Vagina (tissue), 2 donors: ENCODE measurements at regions not wholly inside any gene's neighbourhood (a gene's known extent, or its start where the extent isn't known, plus 50 kb on each side); places are given as distances from the start of the nearest gene placed in this dataset.
"Not testable (repeated sequence)": the region's sequence is repeated elsewhere in the genome, so short reads cannot be mapped to it uniquely, and the experiment has no call there.

Experiments
- DNase-seq, 2 donors: peaks; one replicate each; pipeline ENCODE4 v3.0.0-alpha.2; 2017; ENCODE audit errors: extremely low spot score in 2 of 2
- H3K27ac ChIP-seq: fragments of 200-600 bp; sonication (generic); one replicate; pipeline ENCODE4 v1.5.1; 2019
- H3K27me3 ChIP-seq: fragments of 200-600 bp; sonication (generic); one replicate; pipeline ENCODE4 v1.5.1; 2019
- H3K36me3 ChIP-seq, 2 donors: fragments of 200-600 bp; sonication (generic); one replicate each; pipeline ENCODE4 v1.5.1; 2017 to 2019
- H3K4me1 ChIP-seq: fragments of 200-600 bp; sonication (generic); one replicate; pipeline ENCODE4 v1.5.1; 2019
- H3K4me3 ChIP-seq, 2 donors: fragments of 200-600 bp; sonication (generic); 1 replicate in 1 of 2; 2 replicates in 1 of 2; pipeline ENCODE4 v1.5.1; 2016 to 2019
- H3K9me3 ChIP-seq: fragments of 200-600 bp; sonication (generic); one replicate; pipeline ENCODE4 v1.5.1; 2019
- intact Hi-C: fragments of 100-400 bp; cut with DNase I; formaldehyde crosslinking; loops from one replicate; pipeline ENCODE4 v1.15.1; 2023

DNA sequence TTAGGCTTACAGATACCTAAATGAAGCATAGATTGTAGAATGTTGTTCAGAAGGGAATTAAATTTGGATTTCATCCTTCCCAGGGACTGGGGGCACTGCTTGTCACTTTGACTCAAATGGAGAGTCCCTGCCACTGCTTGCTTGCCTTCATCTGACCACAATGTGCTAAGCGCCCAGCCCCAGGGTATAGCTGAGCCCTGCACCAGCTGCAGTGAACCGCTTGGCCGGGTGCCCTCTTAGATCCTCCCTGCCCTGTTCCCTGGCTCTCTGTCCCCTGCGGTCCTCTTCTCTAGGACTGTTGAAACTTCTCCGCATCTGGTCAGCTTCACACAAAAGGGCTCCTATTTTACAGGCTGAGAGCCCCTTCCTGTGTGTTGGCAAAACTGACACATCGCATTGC is 170.9 kb downstream of the BCL2L11 start:
- H3K4me3 ChIP-seq, intact Hi-C loops, H3K9me3 ChIP-seq, H3K27ac ChIP-seq, H3K4me1 ChIP-seq, DNase-seq, H3K36me3 ChIP-seq, H3K27me3 ChIP-seq: not testable (repeated sequence)

DNA sequence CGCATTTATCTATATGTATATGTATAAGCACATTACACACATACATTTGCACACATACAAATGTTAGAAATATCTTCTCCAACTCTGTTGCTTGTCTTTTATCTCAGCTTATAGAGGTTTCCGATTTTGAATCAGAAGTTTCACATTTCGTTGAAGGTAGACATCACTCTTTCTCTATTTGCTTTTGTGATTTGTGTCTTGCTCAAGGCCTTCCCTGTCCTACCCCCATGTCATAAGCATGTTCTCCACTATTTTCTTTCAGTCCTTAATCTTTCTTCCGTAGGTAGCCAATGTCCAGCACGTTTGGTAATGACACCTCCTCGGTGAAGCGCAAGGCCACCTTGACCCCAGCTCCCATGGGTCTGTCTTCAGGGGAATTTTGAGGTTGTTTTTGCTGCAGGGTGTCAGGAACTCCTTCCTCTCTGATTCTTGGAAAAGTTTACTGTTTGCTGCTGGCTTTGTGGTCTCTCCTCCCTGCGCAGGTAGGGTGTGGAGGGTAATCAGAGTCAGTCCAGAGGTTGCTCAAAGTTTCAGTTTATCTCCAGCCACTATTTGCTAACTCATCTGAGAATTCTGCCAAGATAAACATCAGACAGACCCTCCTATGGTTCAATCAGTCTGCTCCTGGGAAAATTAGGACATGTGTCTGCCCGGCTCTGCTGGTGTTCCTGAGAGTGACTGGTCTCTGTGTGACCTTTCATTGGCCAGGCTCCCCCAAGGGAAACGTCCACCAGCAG is 171.7 kb downstream of the BCL2L11 start:
- H3K4me1 ChIP-seq, H3K27ac ChIP-seq, H3K4me3 ChIP-seq, DNase-seq, intact Hi-C loops, H3K36me3 ChIP-seq, H3K9me3 ChIP-seq, H3K27me3 ChIP-seq: not testable (repeated sequence)

DNA sequence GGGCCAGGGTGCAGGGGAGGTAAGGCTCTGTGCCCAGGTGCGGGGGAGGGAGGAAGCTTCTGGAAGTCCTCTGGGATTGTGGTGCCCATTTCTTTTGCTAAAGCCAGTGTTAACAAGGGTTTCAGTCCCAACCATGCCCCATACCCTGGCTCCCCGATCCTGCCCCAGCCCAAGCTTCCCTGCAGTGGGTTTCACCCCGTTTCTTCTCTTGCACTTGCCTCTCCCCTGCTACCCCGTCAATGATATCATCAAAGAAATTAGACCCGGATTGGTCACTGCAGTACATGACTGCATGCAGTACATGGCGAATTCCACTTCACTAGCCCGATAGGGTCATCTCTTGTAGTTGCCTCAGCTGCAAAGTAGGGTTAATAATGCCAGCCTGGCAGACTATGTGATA is 174.0 kb downstream of the BCL2L11 start:
- DNase-seq, result not testable (repeated sequence)

DNA sequence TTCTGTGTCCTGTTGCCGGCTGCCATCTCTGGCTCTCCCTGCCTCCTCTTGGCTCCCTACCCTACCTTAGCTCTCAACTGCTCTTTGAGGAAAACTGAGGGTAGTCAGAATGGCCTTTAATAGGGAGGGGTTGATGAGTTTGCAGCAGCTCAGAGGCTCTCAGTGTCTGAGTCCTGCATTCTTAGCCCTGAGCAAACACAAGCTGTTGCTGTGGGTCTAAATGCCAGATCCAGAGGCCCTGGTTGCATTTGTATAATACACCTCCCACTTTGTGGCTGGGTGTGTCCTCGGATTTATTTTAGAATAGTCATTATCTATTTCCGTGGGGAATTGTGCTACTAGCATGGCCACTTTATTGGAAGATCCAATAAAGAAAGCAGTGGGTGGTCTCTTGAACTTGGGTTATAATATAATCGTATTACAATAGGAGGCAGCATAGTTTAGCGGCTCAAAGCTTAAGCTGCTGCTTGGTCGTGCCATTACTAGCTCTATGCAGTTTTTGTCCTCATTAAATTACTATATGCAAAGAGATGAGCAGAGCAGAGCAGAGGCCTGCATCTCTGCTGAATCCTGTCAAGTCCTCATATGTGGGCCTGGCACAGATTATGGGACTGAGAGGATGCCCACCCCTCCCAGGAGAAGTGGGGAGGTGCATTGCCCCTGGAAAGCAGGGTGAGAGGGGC is 175.5 kb downstream of the BCL2L11 start:
- H3K4me1 ChIP-seq, H3K36me3 ChIP-seq, DNase-seq, intact Hi-C loops, H3K27ac ChIP-seq, H3K27me3 ChIP-seq, H3K9me3 ChIP-seq, H3K4me3 ChIP-seq: not testable (repeated sequence)

More for the DNA sequence above, 174.0 kb downstream of the BCL2L11 start:
- H3K36me3 ChIP-seq, intact Hi-C loops, H3K27ac ChIP-seq, H3K4me1 ChIP-seq, H3K4me3 ChIP-seq, H3K9me3 ChIP-seq, H3K27me3 ChIP-seq: not testable (repeated sequence)

DNA sequence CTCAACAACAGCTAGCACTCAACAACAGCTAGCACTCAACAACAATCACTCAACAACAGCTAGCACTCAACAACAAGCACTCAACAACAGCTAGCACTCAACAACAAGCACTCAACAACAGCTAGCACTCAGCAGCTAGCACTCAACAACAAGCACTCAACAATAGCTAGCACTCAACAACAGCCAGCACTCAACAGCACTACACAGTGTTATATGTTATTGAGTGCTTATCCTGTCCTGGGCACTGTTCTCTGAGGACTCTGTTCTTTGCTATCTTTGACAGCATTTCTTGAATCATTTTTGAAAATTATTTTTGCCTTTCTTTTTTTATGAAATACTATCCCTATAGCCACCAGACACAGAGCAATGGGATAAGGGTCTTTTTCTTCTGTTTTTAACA is 176.4 kb downstream of the BCL2L11 start:
- H3K27me3 ChIP-seq, H3K9me3 ChIP-seq, H3K4me1 ChIP-seq, DNase-seq, intact Hi-C loops, H3K36me3 ChIP-seq, H3K4me3 ChIP-seq, H3K27ac ChIP-seq: not testable (repeated sequence)

DNA sequence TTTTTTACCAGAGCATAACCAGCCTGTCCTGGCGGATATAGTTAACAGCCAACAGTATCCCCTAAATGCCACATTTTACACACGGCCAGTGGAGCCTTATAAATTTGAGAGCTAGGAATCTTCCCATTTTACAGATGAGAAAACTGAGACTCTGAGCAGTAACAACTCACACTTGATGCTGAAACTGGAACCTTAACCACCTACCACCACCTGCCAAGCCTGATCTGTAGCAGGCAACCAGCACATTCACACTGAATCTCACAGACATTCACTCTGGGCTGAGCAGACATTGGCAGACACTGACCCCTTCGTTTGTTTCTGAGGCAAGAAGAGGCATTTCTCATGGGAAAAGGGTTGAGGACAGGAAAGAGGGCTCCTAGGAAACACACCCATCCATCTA is 178.2 kb downstream of the BCL2L11 start:
- H3K27ac ChIP-seq, H3K9me3 ChIP-seq, H3K36me3 ChIP-seq, H3K4me3 ChIP-seq, intact Hi-C loops, DNase-seq, H3K27me3 ChIP-seq, H3K4me1 ChIP-seq: not testable (repeated sequence)

DNA sequence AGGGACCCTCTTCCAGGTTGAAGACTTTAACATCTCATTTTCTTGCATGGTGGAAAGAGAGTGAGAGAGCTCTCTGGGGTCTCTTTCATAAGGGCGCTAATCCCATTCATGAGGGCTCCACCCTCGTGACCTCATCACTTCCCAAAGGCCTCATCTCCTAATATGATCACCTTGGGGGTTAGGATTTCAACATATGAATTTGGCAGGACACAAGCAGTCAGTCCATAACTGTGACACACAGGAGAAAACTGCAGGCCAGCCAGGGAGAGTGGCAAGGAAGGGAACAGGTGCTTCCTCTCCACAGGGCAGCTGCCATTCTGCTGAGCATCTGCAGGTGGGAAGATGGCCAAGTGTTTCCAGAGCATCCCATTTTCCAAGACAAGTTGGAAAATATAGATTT is 178.9 kb downstream of the BCL2L11 start:
- H3K27me3 ChIP-seq, H3K27ac ChIP-seq, intact Hi-C loops, H3K9me3 ChIP-seq, H3K4me3 ChIP-seq, H3K4me1 ChIP-seq, DNase-seq, H3K36me3 ChIP-seq: not testable (repeated sequence)

DNA sequence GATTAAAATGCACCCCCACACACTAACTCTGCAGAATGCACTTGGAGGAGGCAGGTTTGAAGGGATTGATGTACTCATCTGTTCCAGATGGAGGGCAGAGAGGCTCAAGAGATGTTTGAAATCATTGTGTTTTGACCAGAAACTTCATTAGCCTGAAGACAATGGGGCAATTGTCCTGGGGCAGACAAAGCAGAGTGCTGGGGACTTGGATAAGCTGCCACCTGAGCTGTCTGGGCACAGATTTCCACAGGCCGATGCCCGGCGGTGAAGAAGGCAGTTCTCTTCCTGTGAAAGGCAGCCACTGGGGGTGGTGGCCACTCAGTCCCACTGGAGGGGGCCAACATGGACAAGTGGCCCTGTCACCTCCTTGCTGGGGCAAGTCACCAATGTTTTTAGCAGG is 181.0 kb downstream of the BCL2L11 start:
- H3K36me3 ChIP-seq, H3K9me3 ChIP-seq, intact Hi-C loops: not testable (repeated sequence)

DNA sequence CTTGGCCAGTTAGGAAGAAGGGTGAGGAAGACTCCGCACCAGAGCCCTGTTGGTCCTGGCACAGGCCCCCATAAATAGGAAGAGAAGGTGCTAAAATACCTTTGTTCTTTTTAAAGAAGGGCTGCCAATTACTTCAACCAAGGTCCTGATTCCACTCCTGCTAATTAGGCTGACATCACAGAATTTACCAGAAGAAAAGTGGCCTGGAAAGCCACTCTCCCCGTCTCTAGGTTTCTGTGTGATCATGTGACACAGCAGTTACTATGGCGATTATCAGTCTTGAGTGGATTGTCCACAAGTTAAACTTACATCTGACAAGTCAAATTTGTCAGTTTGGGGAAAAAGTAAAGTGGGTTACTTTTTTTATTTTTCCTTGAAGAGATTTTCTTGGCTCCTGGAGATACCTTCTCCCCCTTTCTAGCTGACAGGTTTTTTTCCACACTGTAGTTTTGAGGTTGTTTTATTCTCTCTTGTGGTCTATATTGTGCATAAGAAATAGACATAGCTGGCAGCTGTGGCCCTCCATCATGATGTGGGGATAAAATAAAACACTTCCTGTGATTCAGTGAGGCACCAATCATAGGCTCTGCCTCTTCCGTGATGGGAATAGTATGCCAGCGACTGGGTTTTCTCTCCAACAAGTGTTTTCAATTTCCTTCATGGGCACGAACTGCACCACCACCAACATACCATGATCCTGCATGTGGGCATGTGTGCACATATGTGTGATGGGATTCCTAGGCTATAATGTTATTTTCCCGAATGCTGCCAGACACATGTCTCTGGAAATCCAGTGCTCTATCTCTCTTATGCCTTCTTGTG is 181.9 kb downstream of the BCL2L11 start:
- H3K27ac ChIP-seq, H3K9me3 ChIP-seq, DNase-seq, H3K27me3 ChIP-seq, H3K36me3 ChIP-seq, intact Hi-C loops, H3K4me3 ChIP-seq, H3K4me1 ChIP-seq: not testable (repeated sequence)

More for the DNA sequence above, 181.0 kb downstream of the BCL2L11 start:
- not testable (repeated sequence) for H3K4me3 ChIP-seq, H3K27me3 ChIP-seq, DNase-seq, H3K27ac ChIP-seq, H3K4me1 ChIP-seq

DNA sequence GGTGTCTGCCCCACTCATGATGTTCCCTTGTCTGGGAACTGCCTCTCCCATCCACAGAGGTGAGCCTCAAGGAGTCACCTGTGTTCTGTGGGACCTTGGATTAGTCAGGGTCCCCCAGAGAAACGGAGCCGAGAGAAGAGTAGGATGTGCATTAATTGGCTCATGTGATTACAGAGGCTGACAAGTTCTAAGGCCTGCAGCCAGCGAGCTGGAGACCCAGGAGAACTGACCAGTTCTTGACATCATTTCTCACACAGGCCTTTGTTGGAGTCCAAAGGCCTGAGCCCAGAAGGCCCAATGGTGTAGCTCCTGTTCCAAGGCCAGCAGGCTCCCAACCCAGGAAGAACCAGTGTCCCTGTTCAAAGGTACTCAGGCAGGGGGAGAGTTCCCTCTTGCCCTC is 186.6 kb downstream of the BCL2L11 start:
- DNase-seq, H3K27ac ChIP-seq, H3K36me3 ChIP-seq, intact Hi-C loops, H3K4me1 ChIP-seq, H3K9me3 ChIP-seq, H3K27me3 ChIP-seq, H3K4me3 ChIP-seq: not testable (repeated sequence)

DNA sequence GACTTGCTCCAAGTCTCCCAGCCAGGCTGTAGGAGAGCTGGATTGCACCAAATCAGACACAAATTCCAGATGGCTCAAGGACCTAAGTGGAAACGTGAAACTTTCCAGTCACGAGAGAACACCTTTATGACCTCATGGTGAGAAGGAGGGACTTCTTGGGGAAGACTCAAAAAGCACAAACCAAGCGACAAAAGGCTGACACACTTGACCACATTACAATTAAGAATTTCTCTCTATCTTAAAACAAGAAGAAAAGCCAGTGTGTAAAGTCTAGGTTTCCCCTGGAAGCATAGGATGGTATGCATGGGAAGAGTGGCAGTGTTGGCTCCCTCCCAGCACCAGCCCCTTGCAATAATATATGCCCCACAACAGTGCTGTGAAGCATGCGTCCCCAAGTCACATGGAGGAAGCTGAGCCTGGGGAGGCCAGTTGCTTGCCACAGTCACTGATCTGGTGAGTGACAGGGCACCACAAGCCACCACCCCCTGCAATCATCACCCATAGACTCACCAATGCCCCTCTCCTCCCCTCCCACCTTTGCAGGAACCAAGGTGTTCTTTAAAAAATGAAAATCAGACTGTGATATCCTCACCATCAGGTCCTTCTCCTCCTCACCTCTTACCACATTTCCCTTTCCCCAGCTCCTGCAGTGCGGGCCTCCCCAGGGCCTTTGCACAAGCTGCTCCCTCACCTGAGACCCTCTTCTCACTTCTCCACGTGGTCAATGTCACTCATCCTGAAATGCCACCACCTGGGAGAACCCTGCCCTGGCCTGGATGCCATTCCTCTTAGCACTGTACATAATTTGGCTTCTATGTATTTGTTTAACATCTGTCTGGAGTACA is 188.7 kb downstream of the BCL2L11 start:
- H3K36me3 ChIP-seq, H3K9me3 ChIP-seq, H3K27ac ChIP-seq, H3K4me3 ChIP-seq, H3K4me1 ChIP-seq, DNase-seq, H3K27me3 ChIP-seq, intact Hi-C loops: not testable (repeated sequence)

DNA sequence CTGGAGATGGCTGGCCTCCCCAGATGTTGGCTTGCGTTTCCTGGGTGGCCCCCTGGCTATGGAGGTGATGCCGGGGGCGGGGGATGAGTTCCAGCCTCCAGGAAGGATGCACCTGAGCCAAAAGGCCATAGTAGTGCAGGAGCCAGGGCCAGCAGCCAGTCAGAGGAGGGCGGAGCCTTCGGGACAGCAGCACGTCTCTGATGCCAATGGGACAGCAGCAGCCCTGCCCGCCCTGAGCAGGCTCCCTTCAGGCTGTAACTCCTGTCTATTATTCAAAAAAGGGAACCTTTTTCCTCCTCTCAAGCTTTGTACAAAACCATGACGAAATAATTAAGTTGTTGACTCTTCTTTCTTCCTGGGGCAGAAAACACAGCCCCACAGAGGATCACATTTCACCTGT is 189.7 kb downstream of the BCL2L11 start:
- H3K36me3 ChIP-seq, H3K4me3 ChIP-seq, H3K4me1 ChIP-seq, intact Hi-C loops, H3K9me3 ChIP-seq, H3K27ac ChIP-seq, H3K27me3 ChIP-seq, DNase-seq: not testable (repeated sequence)

DNA sequence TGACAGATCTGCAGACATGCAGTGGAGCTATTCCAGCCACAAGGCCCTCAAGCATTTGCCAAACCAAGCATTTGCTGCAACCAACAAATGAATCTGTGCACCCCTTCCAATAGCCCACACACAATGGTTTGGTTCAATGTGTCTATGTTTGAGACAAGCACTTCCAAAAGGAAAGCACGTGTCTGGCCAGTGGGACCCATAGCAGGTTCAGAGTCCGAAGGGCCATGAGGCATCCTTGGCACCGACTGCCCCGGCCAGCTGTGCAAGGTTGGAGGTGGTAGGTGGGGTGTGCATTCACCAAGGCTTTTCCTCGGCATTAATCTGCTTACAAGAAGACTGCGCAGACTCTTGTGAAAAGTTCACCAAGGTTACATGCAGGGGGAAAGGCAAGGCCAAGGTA is 190.9 kb downstream of the BCL2L11 start:
- DNase-seq, H3K27me3 ChIP-seq, H3K36me3 ChIP-seq, H3K4me1 ChIP-seq, H3K9me3 ChIP-seq, H3K27ac ChIP-seq, H3K4me3 ChIP-seq, intact Hi-C loops: not testable (repeated sequence)
